HEK293 (cell line): ENCODE measurements at regions not wholly inside any gene's neighbourhood (a gene's known extent, or its start where the extent isn't known, plus 50 kb on each side); places are given as distances from the start of the nearest gene placed in this dataset.

ENCODE experiments used
- CTCF ChIA-PET: fragments of 350-600 bp; formaldehyde crosslinking; extraction: SDS; loops from one replicate; lab custom pipeline; 2021; ENCODE audit warnings: antibody characterized with exemption; lab: Yijun Ruan, JAX
- POLR2A ChIA-PET: fragments of 300-600 bp; formaldehyde crosslinking; extraction: SDS; loops from one replicate; lab custom pipeline; 2020; ENCODE audit warnings: antibody characterized with exemption, inconsistent platforms; lab: Yijun Ruan, JAX
- H3K27ac ChIP-seq: fragments of 200-500 bp; sonication (Bioruptor generic); 2 replicates; pipeline ENCODE4 v1.5.1; 2014; ENCODE audit warnings: low read depth, low read length, control low read depth, inconsistent platforms; ENCODE audit errors: extremely low read depth
- H3K36me3 ChIP-seq, 2 experiments: fragments of 200-500 bp in 1 of 2; sonication (Bioruptor generic) in 1 of 2; 1 replicate in 1 of 2; 2 replicates in 1 of 2; pipeline ENCODE4 v1.5.1; 2014 to 2017; ENCODE audit warnings: inconsistent platforms in 2 of 2, low read length in 2 of 2; ENCODE audit not compliant: control insufficient read depth in 2 of 2, insufficient read depth in 1 of 2
- H3K4me1 ChIP-seq: fragments of 200-500 bp; sonication (Bioruptor generic); 2 replicates; pipeline ENCODE4 v1.5.1; 2014; ENCODE audit warnings: mild to moderate bottlenecking, low read length, inconsistent platforms; ENCODE audit not compliant: control insufficient read depth, insufficient read depth
- H3K4me3 ChIP-seq: 2 replicates; pipeline ENCODE4 v1.5.1; 2011; ENCODE audit warnings: low read depth, mild to moderate bottlenecking, control low read depth, low read length, moderate library complexity
- H3K9me3 ChIP-seq: fragments of 200-500 bp; sonication (Bioruptor generic); 2 replicates; pipeline ENCODE4 v1.5.1; 2014; ENCODE audit warnings: low read depth, low read length, inconsistent platforms; ENCODE audit not compliant: control insufficient read depth, insufficient read depth
- AEBP2 ChIP-seq: fragments of 450-650 bp; formaldehyde crosslinking; IDR thresholded peaks from 2 replicates; pipeline ENCODE4 v1.5.1; 2016; ENCODE audit warnings: missing biosample characterization, missing genetic modification characterization, borderline replicate concordance
- GLI2 ChIP-seq: fragments of 450-650 bp; formaldehyde crosslinking; IDR thresholded peaks from 2 replicates; pipeline ENCODE4; 2017; ENCODE audit warnings: missing biosample characterization, missing genetic modification characterization, low read depth, borderline replicate concordance
- HOXC10 ChIP-seq: sonication (generic); formaldehyde crosslinking; IDR thresholded peaks from 2 replicates; pipeline ENCODE4 v1.8.1; 2023; ENCODE audit warnings: mild to moderate bottlenecking, missing genetic modification reagents
- KLF10 ChIP-seq: fragments of 450-650 bp; IDR thresholded peaks from 2 replicates; pipeline ENCODE4 v1.5.1; 2018; ENCODE audit warnings: missing biosample characterization, mild to moderate bottlenecking, missing genetic modification characterization
- KLF16 ChIP-seq: fragments of 450-650 bp; formaldehyde crosslinking; IDR thresholded peaks from 2 replicates; pipeline ENCODE4 v1.5.1; 2017; ENCODE audit warnings: missing biosample characterization, missing genetic modification characterization
- RBAK ChIP-seq: fragments of 450-650 bp; formaldehyde crosslinking; IDR thresholded peaks from 2 replicates; pipeline ENCODE4 v1.5.1; 2016; ENCODE audit warnings: missing biosample characterization, missing genetic modification characterization
- REPIN1 ChIP-seq: fragments of 450-650 bp; formaldehyde crosslinking; IDR thresholded peaks from 2 replicates; pipeline ENCODE4 v1.5.1; 2017; ENCODE audit warnings: missing biosample characterization, missing genetic modification characterization, low read depth
- TCF7L2 ChIP-seq: IDR thresholded peaks from 2 replicates; pipeline ENCODE4 v1.6.1; 2011; ENCODE audit warnings: low read depth, mild to moderate bottlenecking, inconsistent platforms, low read length, moderate library complexity, borderline replicate concordance
- ZNF10 ChIP-seq: fragments of 450-650 bp; formaldehyde crosslinking; IDR thresholded peaks from 2 replicates; pipeline ENCODE4 v1.5.1; 2017; ENCODE audit warnings: missing biosample characterization, missing genetic modification characterization
- ZNF112 ChIP-seq: fragments of 450-650 bp; formaldehyde crosslinking; IDR thresholded peaks from 2 replicates; pipeline ENCODE4 v1.5.0; 2017; ENCODE audit warnings: missing biosample characterization, missing genetic modification characterization
- ZNF114 ChIP-seq: fragments of 450-650 bp; formaldehyde crosslinking; IDR thresholded peaks from 2 replicates; pipeline ENCODE4 v1.5.0; 2017; ENCODE audit warnings: missing biosample characterization, missing genetic modification characterization
- ZNF146 ChIP-seq: fragments of 450-650 bp; formaldehyde crosslinking; IDR thresholded peaks from 2 replicates; pipeline ENCODE4 v1.5.1; 2016; ENCODE audit warnings: missing biosample characterization, missing genetic modification characterization
- ZNF280C ChIP-seq: fragments of 450-650 bp; formaldehyde crosslinking; IDR thresholded peaks from 2 replicates; pipeline ENCODE4 v1.5.1; 2016; ENCODE audit warnings: missing biosample characterization, missing genetic modification characterization
- ZNF324 ChIP-seq: fragments of 450-650 bp; formaldehyde crosslinking; IDR thresholded peaks from 2 replicates; pipeline ENCODE4 v1.5.1; 2016; ENCODE audit warnings: missing biosample characterization, missing genetic modification characterization
- ZNF350 ChIP-seq: fragments of 450-650 bp; formaldehyde crosslinking; IDR thresholded peaks from 2 replicates; pipeline ENCODE4 v1.5.0; 2017; ENCODE audit warnings: missing biosample characterization, mild to moderate bottlenecking, missing genetic modification characterization
- ZNF544 ChIP-seq: fragments of 450-650 bp; formaldehyde crosslinking; IDR thresholded peaks from 2 replicates; pipeline ENCODE4 v1.5.0; 2017; ENCODE audit warnings: missing biosample characterization, missing genetic modification characterization
- ZNF555 ChIP-seq: fragments of 450-650 bp; formaldehyde crosslinking; conservative IDR thresholded peaks from 2 replicates; pipeline ENCODE4 v1.5.1; 2017; ENCODE audit warnings: missing biosample characterization, mild to moderate bottlenecking, missing genetic modification characterization, inconsistent platforms
- ZNF660 ChIP-seq: fragments of 450-650 bp; IDR thresholded peaks from 2 replicates; pipeline ENCODE4 v1.5.1; 2018; ENCODE audit warnings: missing biosample characterization, mild to moderate bottlenecking, missing genetic modification characterization
- ZNF768 ChIP-seq: fragments of 450-650 bp; formaldehyde crosslinking; IDR thresholded peaks from 2 replicates; pipeline ENCODE4 v1.5.1; 2018; ENCODE audit warnings: missing biosample characterization, mild to moderate bottlenecking, missing genetic modification characterization
- ZNF837 ChIP-seq: fragments of 450-650 bp; formaldehyde crosslinking; IDR thresholded peaks from 2 replicates; pipeline ENCODE4 v1.5.1; 2016; ENCODE audit warnings: missing biosample characterization, missing genetic modification characterization
- ZSCAN5A ChIP-seq: fragments of 450-650 bp; formaldehyde crosslinking; IDR thresholded peaks from 2 replicates; pipeline ENCODE4 v1.5.1; 2016; ENCODE audit warnings: missing biosample characterization, missing genetic modification characterization
- TF ChIP-seq, protein P1 (sequence below): fragments of 450-650 bp; formaldehyde crosslinking; optimal IDR thresholded peaks from 2 replicates; pipeline ENCODE3; 2016; ENCODE audit warnings: missing biosample characterization, mild to moderate bottlenecking, missing genetic modification characterization

- TF ChIP-seq ZNF280C (tag by site-specific recombination) = no peak
- no peak for TF ChIP-seq AEBP2 (tag by site-specific recombination)
- TF ChIP-seq ZNF324 (tag by site-specific recombination) = no peak
Observed at GRCh38 chr16:47980212-47980611, 175.6 kb downstream of the ABCC12 start (continued).

DNA sequence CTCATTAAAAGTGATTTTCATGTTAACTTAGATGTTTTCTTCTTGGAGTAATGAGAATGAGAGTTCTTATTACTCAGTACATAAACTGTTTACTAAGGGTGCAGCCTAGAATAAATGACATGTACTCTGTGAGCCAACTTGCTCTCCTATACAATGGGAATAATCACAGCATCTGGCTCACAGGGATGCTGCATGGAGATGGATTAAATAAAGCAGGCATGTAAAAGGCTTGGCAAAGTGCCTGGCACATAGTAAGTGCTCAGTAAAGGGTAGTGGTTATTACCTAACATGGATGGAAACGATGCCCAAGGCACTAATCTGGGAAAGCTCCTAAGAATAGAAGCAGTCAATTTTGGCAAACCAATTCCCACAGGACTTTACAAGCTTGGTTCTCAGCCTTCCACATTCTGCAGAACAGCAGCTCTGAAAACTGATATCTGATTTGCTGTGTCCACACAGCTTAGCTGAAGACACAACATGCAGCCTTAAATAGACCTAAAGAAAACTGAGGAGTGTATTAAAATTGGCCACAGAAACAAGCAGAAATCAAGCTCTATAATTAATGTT lies 176.1 kb downstream of the ABCC12 start:
- Histone ChIP-seq H3K36me3 (no peaks in the 10 kb centered on the region), H3K4me3 (no peak overlapping the region), H3K4me1 (no peaks in the 10 kb centered on the region; the same call in 1 of the 2 replicates), H3K9me3 (no peaks in the 10 kb centered on the region), H3K27ac (no peak overlapping the region)
- TF ChIP-seq GLI2 = no peak
- TF ChIP-seq ZNF112 (tag by site-specific recombination) = no peak
- no peak for TF ChIP-seq ZNF555 (tag by site-specific recombination)
- no peak for TF ChIP-seq KLF16 (tag by site-specific recombination)
- TF ChIP-seq HOXC10 (CRISPR knock-in tag) = no peak
- TF ChIP-seq REPIN1 (tag by site-specific recombination) = no peak
- no peak for TF ChIP-seq ZNF350 (tag by site-specific recombination)
- TF ChIP-seq ZSCAN5A = no peak
- TF ChIP-seq ZNF10 = no peak
- TF ChIP-seq ZNF768 (tag by site-specific recombination) = no peak
- TF ChIP-seq ZNF837 (tag by site-specific recombination) = no peak
- TF ChIP-seq TCF7L2 = no peak
- TF ChIP-seq ZNF660 (tag by site-specific recombination) = no peak
- no peak for TF ChIP-seq ZNF544 (tag by site-specific recombination)
- TF ChIP-seq ZNF114 (tag by site-specific recombination) = no peak
- TF ChIP-seq, protein P1, sequence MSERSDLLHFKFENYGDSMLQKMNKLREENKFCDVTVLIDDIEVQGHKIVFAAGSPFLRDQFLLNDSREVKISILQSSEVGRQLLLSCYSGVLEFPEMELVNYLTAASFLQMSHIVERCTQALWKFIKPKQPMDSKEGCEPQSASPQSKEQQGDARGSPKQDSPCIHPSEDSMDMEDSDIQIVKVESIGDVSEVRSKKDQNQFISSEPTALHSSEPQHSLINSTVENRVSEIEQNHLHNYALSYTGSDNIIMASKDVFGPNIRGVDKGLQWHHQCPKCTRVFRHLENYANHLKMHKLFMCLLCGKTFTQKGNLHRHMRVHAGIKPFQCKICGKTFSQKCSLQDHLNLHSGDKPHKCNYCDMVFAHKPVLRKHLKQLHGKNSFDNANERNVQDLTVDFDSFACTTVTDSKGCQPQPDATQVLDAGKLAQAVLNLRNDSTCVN = no peak
- no peak for TF ChIP-seq KLF10 (tag by site-specific recombination)
- no peak for TF ChIP-seq RBAK (tag by site-specific recombination)
- TF ChIP-seq ZNF146 (tag by site-specific recombination) = no peak
- ChIA-PET CTCF (interaction anchor here (0.7 to 0.9 kb wide), 2 partner anchors 185 to 318 kb away, joined by 3 read pairs; no protein-coding TSS in a partner anchor), POLR2A (no interaction called here)
